Activated naive CD4-positive, alpha-beta T cell treated with anti-CD3 and anti-CD28 coated beads, Interleukin-2, amount 10 ng/mL, durations not matched to agents 7 days and 5 days (primary cell): ENCODE measurements at regions not wholly inside any gene's neighbourhood (a gene's known extent, or its start where the extent isn't known, plus 50 kb on each side); places are given as distances from the start of the nearest gene placed in this dataset.

Experiments
- CTCF ChIA-PET: fragments of 350-600 bp; sonication (Branson Sonifier 250); formaldehyde crosslinking; loops from one replicate; lab custom pipeline; 2021; ENCODE audit warnings: antibody characterized with exemption; lab: Charles Lee
- DNase-seq: peaks from one replicate; pipeline ENCODE4 v3.0.0-alpha.2; 2020
- H3K27ac Mint-ChIP-seq: one replicate; pipeline ENCODE4 v1.8.0; 2021; ENCODE audit warnings: mild to moderate bottlenecking, moderate library complexity, mixed read lengths
- H3K27me3 Mint-ChIP-seq: one replicate; pipeline ENCODE4 v1.8.0; 2021; ENCODE audit warnings: mild to moderate bottlenecking, mixed read lengths
- H3K36me3 Mint-ChIP-seq: one replicate; pipeline ENCODE4 v1.8.0; 2021; ENCODE audit warnings: mixed read lengths
- H3K4me1 Mint-ChIP-seq: one replicate; pipeline ENCODE4 v1.8.0; 2021; ENCODE audit warnings: mixed read lengths
- H3K4me3 Mint-ChIP-seq: one replicate; pipeline ENCODE4 v1.8.0; 2021; ENCODE audit warnings: mild to moderate bottlenecking, moderate library complexity, mixed read lengths
- H3K9me3 Mint-ChIP-seq: one replicate; pipeline ENCODE4 v1.8.0; 2021; ENCODE audit warnings: mixed read lengths

GRCh38 chr2:186201371-186201770 is 284.7 kb upstream of the ZC3H15 start:
- no peaks in the 10 kb centered on the region for H3K4me1 Mint-ChIP-seq
- CTCF ChIA-PET = no interaction called here
- H3K4me3 Mint-ChIP-seq = no peak overlapping the region
- no peak for DNase-seq
- H3K27ac Mint-ChIP-seq = no peak overlapping the region
- H3K9me3 Mint-ChIP-seq = no peaks in the 10 kb centered on the region
- no peaks in the 10 kb centered on the region for H3K27me3 Mint-ChIP-seq
- H3K36me3 Mint-ChIP-seq = no peaks in the 10 kb centered on the region

DNA sequence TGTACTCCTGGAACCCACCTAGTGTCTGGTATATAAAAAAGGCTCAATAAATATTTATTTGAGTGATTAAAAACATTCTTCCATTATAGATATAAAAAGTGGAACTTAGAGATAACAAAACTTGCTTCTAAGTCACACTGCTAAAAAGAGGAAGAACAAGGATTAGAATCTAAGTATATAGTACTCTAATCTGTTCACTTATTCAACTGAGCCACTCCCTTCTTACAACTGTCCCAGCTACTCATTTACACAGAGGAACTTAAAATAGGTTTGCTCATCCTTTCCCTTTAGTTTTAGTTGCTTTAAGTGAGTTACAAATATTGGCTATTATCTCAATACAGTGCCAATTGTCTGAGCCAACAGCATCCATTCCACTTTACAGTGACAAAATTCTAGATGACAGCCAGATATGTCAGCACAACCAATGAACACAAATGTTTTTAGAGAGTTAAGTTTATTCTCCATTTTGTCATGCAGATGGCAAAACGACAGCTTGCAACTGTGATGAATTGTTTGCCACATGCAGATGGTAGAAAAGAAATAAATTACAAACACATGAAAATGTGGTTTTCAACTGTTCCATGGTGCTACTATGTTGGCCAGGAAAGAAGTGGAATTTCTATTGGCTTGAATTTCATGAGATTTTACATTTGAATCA is 280.7 kb upstream of the ZC3H15 start:
- no peaks in the 10 kb centered on the region for H3K36me3 Mint-ChIP-seq
- H3K27ac Mint-ChIP-seq = no peak overlapping the region
- no peaks in the 10 kb centered on the region for H3K9me3 Mint-ChIP-seq
- CTCF ChIA-PET = no interaction called here
- H3K4me1 Mint-ChIP-seq = no peaks in the 10 kb centered on the region
- H3K27me3 Mint-ChIP-seq = no peaks in the 10 kb centered on the region
- no peak for DNase-seq
- H3K4me3 Mint-ChIP-seq = no peak overlapping the region

DNA sequence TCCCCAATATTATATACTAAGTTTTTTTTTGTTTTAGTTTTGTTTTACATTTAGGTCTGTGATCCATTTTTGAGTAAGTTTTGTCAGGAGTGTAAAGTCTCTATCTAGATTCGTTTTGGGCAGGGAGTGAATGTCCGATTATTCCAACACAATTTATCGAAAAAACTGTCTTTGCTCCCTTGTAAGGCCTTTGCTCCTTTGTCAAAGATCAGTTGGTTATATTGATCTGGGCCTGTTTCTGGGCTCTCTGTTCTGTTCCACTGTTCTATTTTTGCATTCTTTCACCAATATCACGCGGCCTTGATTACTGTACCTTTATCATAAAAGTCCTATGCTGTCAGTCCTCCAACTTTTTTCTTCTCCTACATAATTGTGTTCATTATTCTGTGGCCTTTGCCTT is 276.5 kb upstream of the ZC3H15 start:
- no peaks in the 10 kb centered on the region for H3K27me3 Mint-ChIP-seq
- CTCF ChIA-PET = no interaction called here
- H3K4me3 Mint-ChIP-seq = no peak overlapping the region
- H3K27ac Mint-ChIP-seq = no peak overlapping the region
- no peaks in the 10 kb centered on the region for H3K9me3 Mint-ChIP-seq
- DNase-seq = no peak
- H3K4me1 Mint-ChIP-seq = no peaks in the 10 kb centered on the region
- no peaks in the 10 kb centered on the region for H3K36me3 Mint-ChIP-seq

GRCh38 chr2:186220409-186220808 is 265.7 kb upstream of the ZC3H15 start:
- DNase-seq = no peak
- CTCF ChIA-PET = no interaction called here
- Mint-ChIP-seq H3K27ac (no peak overlapping the region), H3K4me3 (no peak overlapping the region), H3K27me3 (no peaks in the 10 kb centered on the region), H3K9me3 (peaks cover 3% of the 10 kb centered on the region), H3K36me3 (no peaks in the 10 kb centered on the region), H3K4me1 (no peaks in the 10 kb centered on the region)

DNA sequence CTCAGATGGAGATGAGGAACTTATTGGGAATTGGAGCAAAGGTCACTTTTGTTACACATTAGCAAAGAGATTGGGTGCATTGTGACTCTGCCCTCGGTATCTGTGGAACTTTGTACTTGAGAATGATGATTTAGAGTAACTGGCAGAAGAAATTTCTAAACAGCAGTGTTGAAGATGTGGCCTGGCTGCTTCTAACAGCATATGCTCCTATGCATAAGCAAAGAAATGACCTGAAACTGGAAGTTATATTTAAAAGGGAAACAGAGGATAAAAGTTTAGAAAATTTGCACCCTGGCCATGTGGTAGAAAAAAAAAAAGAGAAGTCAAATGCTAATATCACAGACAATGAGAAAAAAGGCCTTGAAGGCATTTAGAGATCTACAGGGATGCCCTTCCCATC is 256.8 kb upstream of the ZC3H15 start:
- no peaks in the 10 kb centered on the region for H3K36me3 Mint-ChIP-seq
- no peaks in the 10 kb centered on the region for H3K27me3 Mint-ChIP-seq
- no peaks in the 10 kb centered on the region for H3K4me1 Mint-ChIP-seq
- CTCF ChIA-PET = no interaction called here
- no peak overlapping the region for H3K27ac Mint-ChIP-seq
- no peak for DNase-seq
- H3K9me3 Mint-ChIP-seq = peaks cover 47% of the 10 kb centered on the region
- no peak overlapping the region for H3K4me3 Mint-ChIP-seq

- no peak for DNase-seq
- Mint-ChIP-seq H3K27me3 (no peaks in the 10 kb centered on the region), H3K4me3 (no peak overlapping the region), H3K36me3 (no peaks in the 10 kb centered on the region), H3K4me1 (no peaks in the 10 kb centered on the region), H3K27ac (no peak overlapping the region), H3K9me3 (peaks cover under 1% of the 10 kb centered on the region)
- CTCF ChIA-PET = no interaction called here
These were observed 244.2 kb upstream of the ZC3H15 start for GRCh38 chr2:186241874-186242273.

DNA sequence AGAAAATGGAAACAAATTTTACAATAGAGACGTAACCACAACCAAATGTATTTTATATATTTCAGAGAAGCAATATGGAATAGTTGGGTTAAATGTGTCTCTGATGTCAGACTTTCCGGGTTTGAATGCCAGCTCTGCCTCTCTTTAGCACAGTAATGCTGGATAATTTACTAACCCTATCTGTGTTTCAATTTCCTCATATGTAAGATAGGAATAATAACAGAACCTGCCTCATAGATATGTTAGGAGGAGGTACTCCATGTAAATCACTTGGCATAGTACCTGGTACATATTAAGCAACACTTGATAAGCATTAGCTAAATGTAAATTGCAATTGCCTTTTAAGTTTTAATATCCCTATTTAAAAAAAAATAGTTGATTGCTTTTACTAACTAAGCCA is 231.3 kb upstream of the ZC3H15 start:
- Mint-ChIP-seq H3K27ac (no peak overlapping the region), H3K27me3 (no peaks in the 10 kb centered on the region), H3K4me3 (no peak overlapping the region), H3K36me3 (no peaks in the 10 kb centered on the region), H3K9me3 (no peaks in the 10 kb centered on the region), H3K4me1 (no peaks in the 10 kb centered on the region)
- DNase-seq = no peak
- CTCF ChIA-PET = no interaction called here

DNA sequence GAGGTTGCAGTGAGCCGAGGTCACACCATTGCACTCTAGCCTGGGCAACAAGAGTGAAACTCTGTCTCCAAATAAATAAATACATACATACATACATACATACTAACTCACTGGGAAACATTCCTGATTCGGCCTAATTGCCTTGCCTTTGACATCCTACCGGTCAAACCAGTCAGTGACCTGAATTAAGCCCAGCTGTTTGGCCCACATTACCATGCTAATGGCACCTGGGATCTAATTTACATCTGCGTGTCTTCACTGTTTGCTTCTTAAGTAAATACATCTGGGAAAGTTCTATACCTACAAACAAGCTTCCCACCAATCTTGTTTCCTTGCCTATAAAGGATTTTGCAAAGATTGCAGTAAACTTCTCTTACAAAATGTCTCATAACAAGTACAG is 230.2 kb upstream of the ZC3H15 start:
- no peaks in the 10 kb centered on the region for H3K36me3 Mint-ChIP-seq
- H3K27ac Mint-ChIP-seq = no peak overlapping the region
- no peak for DNase-seq
- H3K9me3 Mint-ChIP-seq = no peaks in the 10 kb centered on the region
- H3K4me1 Mint-ChIP-seq = no peaks in the 10 kb centered on the region
- no peaks in the 10 kb centered on the region for H3K27me3 Mint-ChIP-seq
- CTCF ChIA-PET = no interaction called here
- no peak overlapping the region for H3K4me3 Mint-ChIP-seq

- Mint-ChIP-seq H3K4me3 (no peak overlapping the region), H3K27ac (no peak overlapping the region), H3K27me3 (no peaks in the 10 kb centered on the region), H3K36me3 (no peaks in the 10 kb centered on the region), H3K4me1 (no peaks in the 10 kb centered on the region), H3K9me3 (no peaks in the 10 kb centered on the region)
- CTCF ChIA-PET = no interaction called here
- no peak for DNase-seq
These were observed 229.5 kb upstream of the ZC3H15 start for GRCh38 chr2:186256540-186256939.

- H3K4me3 Mint-ChIP-seq = no peak overlapping the region
- CTCF ChIA-PET = no interaction called here
- DNase-seq = no peak
- peaks cover 1% of the 10 kb centered on the region for H3K36me3 Mint-ChIP-seq
- no peaks in the 10 kb centered on the region for H3K4me1 Mint-ChIP-seq
- no peaks in the 10 kb centered on the region for H3K27me3 Mint-ChIP-seq
- no peak overlapping the region for H3K27ac Mint-ChIP-seq
- H3K9me3 Mint-ChIP-seq = peaks cover 11% of the 10 kb centered on the region
These were observed 222.3 kb upstream of the ZC3H15 start for GRCh38 chr2:186263673-186264250.

DNA sequence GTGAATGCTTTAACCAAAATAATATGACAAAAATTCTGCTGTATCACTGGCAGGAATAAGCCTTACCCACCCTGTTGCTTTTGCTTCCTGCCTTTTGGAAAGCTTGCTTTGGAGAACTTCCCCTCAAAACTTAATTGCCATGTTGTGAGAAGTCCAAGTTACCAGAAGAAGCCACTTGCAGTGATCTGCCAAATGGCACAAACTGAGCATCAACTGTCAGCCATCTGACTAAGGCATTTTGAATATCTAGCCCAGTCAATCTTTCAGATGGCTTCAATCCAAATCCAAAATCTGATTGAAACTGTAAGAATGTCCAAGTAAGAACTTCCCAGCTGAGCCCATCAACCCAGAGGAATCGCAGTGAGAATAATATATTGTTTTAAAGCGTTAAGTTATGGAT is 216.5 kb upstream of the ZC3H15 start:
- DNase-seq = no peak
- peaks cover 13% of the 10 kb centered on the region for H3K9me3 Mint-ChIP-seq
- H3K36me3 Mint-ChIP-seq = peaks cover 1% of the 10 kb centered on the region
- H3K27me3 Mint-ChIP-seq = no peaks in the 10 kb centered on the region
- H3K4me3 Mint-ChIP-seq = no peak overlapping the region
- H3K27ac Mint-ChIP-seq = no peak overlapping the region
- CTCF ChIA-PET = interaction anchor here (0.7 kb wide), 1 partner anchor 822 kb away, joined by 3 read pairs; no protein-coding TSS in a partner anchor
- H3K4me1 Mint-ChIP-seq = no peaks in the 10 kb centered on the region

DNA sequence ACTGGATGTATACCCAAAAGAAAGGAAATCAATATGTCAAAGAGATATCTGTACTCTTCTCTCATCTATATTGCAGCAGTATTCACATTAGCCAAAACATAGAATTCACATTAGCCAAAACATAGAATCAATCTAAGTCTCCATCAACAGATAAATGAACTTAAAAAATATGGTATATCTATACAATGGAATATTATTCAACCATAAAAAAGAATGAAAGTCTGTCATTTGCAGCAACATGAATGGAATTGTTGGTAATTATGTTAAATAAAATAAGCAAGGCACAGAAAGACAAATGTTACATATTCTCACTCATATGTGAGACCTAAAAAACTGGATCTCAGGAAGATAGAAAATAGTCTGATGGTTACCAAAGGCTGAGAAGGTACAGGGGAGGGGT is 212.1 kb upstream of the ZC3H15 start:
- H3K9me3 Mint-ChIP-seq = peaks cover 2% of the 10 kb centered on the region
- CTCF ChIA-PET = no interaction called here

DNA sequence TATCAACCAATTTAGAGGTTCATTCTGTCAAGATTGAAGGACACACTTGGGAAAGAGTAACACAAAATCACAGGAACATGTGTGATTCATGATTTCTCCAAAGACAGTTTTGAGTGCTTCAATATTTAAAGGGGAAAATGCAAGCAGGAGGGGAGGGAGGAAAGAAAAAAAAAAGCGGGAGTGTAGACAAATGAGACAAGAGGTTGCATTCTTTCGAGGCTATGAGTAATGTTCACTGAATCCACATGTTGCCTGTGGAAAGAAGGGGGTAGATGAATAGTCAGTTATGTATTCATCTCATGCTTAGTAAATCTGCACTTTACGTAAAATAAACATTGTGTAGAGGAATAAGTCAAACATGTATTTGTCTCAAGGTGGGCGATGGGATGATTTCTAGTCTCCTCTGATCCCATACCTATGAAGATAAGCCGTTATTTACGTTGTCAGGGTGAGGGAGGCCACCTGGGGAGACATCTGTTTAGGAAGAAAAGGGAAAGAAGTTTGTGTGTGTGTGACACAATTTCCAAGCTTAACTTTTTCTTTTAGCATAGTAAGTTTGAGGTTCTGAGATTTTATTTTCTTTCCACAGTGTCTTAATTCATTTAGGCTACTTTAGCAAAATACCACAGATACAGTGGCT is 211.0 kb upstream of the ZC3H15 start:
- no peaks in the 10 kb centered on the region for H3K4me1 Mint-ChIP-seq
- CTCF ChIA-PET = no interaction called here
- H3K36me3 Mint-ChIP-seq = no peaks in the 10 kb centered on the region
- no peak overlapping the region for H3K4me3 Mint-ChIP-seq
- DNase-seq = no peak
- no peak overlapping the region for H3K27ac Mint-ChIP-seq
- H3K27me3 Mint-ChIP-seq = no peaks in the 10 kb centered on the region
- peaks cover 2% of the 10 kb centered on the region for H3K9me3 Mint-ChIP-seq

More for the DNA sequence above, 212.1 kb upstream of the ZC3H15 start:
- Mint-ChIP-seq H3K4me3 (no peak overlapping the region), H3K27ac (no peak overlapping the region), H3K36me3 (no peaks in the 10 kb centered on the region), H3K4me1 (no peaks in the 10 kb centered on the region), H3K27me3 (no peaks in the 10 kb centered on the region)
- DNase-seq = no peak

DNA sequence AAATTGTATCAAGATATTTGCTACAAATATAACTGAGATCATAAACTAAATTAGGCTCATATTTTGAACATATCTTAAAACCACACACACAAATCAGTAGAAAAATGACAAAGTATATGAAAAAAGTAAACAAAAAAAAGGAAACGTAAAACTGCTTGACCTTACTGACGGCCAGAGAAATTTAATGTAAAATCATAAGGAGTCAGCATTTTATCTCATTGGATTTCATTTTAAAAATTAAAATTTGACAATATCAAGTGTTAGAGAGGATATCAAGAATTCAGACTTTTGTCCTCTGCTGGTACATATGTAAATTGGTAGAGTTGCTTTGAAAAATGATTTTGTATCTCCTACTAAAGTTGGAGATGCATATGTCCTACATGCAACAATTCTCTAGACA is 209.2 kb upstream of the ZC3H15 start:
- H3K27ac Mint-ChIP-seq = no peak overlapping the region
- no peaks in the 10 kb centered on the region for H3K4me1 Mint-ChIP-seq
- no peaks in the 10 kb centered on the region for H3K27me3 Mint-ChIP-seq
- CTCF ChIA-PET = no interaction called here
- no peak for DNase-seq
- no peak overlapping the region for H3K4me3 Mint-ChIP-seq
- no peaks in the 10 kb centered on the region for H3K36me3 Mint-ChIP-seq
- H3K9me3 Mint-ChIP-seq = peaks cover 2% of the 10 kb centered on the region

DNA sequence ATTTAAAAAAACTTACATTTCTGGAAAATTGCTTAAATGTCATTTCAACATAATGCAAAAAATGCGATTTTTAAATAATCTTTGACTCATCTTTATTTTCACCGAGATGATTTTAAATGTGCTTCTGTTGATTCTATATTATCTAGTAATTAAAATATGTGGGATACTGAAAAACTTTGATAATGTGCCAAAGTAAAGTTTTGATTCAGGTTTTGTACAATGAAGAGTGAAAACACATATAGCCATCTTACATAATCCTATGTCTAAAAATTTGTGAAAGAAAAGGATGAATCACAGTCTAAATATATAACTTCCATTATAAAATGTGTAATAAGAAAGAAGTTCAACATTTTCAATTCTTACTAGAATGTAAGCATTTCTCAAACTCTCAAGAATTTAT is 204.3 kb upstream of the ZC3H15 start:
- no peaks in the 10 kb centered on the region for H3K4me1 Mint-ChIP-seq
- CTCF ChIA-PET = no interaction called here
- H3K27ac Mint-ChIP-seq = no peak overlapping the region
- no peak for DNase-seq
- no peak overlapping the region for H3K4me3 Mint-ChIP-seq
- H3K27me3 Mint-ChIP-seq = no peaks in the 10 kb centered on the region
- H3K9me3 Mint-ChIP-seq = no peaks in the 10 kb centered on the region
- H3K36me3 Mint-ChIP-seq = no peaks in the 10 kb centered on the region
